ENCODE measurements at regions not wholly inside any gene's neighbourhood (a gene's known extent, or its start where the extent isn't known, plus 50 kb on each side); places are given as distances from the start of the nearest gene placed in this dataset.

- TF ChIP-seq EZH2phosphoT487 (IDR thresholded peaks at IDR 0.05; ENCODE audit: unreplicated experiment) = no peak
- no peak for TF ChIP-seq POLR2AphosphoS5 (IDR thresholded peaks at IDR 0.05; ENCODE audit: low read depth)
- no peak for TF ChIP-seq CTCF (conservative IDR thresholded peaks at IDR 0.05; ENCODE audit: low read depth in 2 of 2)
- TF ChIP-seq EZH2 (IDR thresholded peaks at IDR 0.05; ENCODE audit: low read depth, unreplicated experiment) = no peak
- TF ChIP-seq ETS1 (IDR thresholded peaks at IDR 0.05) = no peak
- TF ChIP-seq REST (IDR thresholded peaks at IDR 0.05; ENCODE audit: unreplicated experiment) = no peak
- no peak for TF ChIP-seq ZNF331 (CRISPR knock-in tag; IDR thresholded peaks at IDR 0.05; ENCODE audit: low read depth)
- TF ChIP-seq STAT1 (IDR thresholded peaks at IDR 0.05; ENCODE audit: unreplicated experiment) = no peak
- no peak for TF ChIP-seq CREB1 (CRISPR knock-in tag; IDR thresholded peaks at IDR 0.05; ENCODE audit: low read depth)
Measured at GRCh38 chr4:27836523-27836922, 975.9 kb downstream of the STIM2 start.
